CD8-positive, alpha-beta memory T cell (primary cell): ENCODE measurements at regions not wholly inside any gene's neighbourhood (a gene's known extent, or its start where the extent isn't known, plus 50 kb on each side); places are given as distances from the start of the nearest gene placed in this dataset.

Experiments
- CTCF ChIA-PET: fragments of 350-600 bp; sonication (Branson Sonifier 250); formaldehyde crosslinking; loops from one replicate; lab custom pipeline; 2021; ENCODE audit warnings: antibody characterized with exemption; lab: Charles Lee
- POLR2A ChIA-PET: fragments of 350-600 bp; sonication (Branson Sonifier 250); formaldehyde crosslinking; loops from one replicate; lab custom pipeline; 2021; ENCODE audit warnings: antibody characterized with exemption; lab: Charles Lee
- DNase-seq, 5 donors: peaks; one replicate each; pipeline versions ENCODE4 v3.0.0 to v3.0.0-alpha.2; 2020 to 2022; ENCODE audit warnings: mixed read lengths in 1 of 5
- H3K27ac ChIP-seq: one replicate; pipeline ENCODE4 v1.7.0; 2013; ENCODE audit warnings: low read depth, mild to moderate bottlenecking, low read length, moderate library complexity
- H3K27me3 ChIP-seq: 2 replicates; pipeline ENCODE4 v1.7.0; 2013; ENCODE audit warnings: low read length, mild to moderate bottlenecking; ENCODE audit not compliant: insufficient read depth, poor library complexity, severe bottlenecking
- H3K36me3 ChIP-seq: 2 replicates; pipeline ENCODE4 v1.7.0; 2013; ENCODE audit warnings: mild to moderate bottlenecking, low read length, moderate library complexity; ENCODE audit not compliant: insufficient read depth
- H3K4me1 ChIP-seq: 2 replicates; pipeline ENCODE4 v1.7.0; 2013; ENCODE audit warnings: mild to moderate bottlenecking, low read length, moderate library complexity; ENCODE audit not compliant: insufficient read depth
- H3K4me3 ChIP-seq: 2 replicates; pipeline ENCODE4 v1.7.0; 2013; ENCODE audit warnings: mild to moderate bottlenecking, low read length
- H3K9me3 ChIP-seq: 2 replicates; pipeline ENCODE4 v1.7.0; 2013; ENCODE audit warnings: mild to moderate bottlenecking, low read length
- H3K27ac Mint-ChIP-seq, 8 donors: one replicate each; pipeline ENCODE4 v1.8.0; 2020 to 2021; ENCODE audit warnings: mixed read lengths in 8 of 8, mild to moderate bottlenecking in 6 of 8, inconsistent platforms in 3 of 8, moderate library complexity in 3 of 8
- H3K27me3 Mint-ChIP-seq, 2 donors: one replicate each; pipeline ENCODE4 v1.8.0; 2020 to 2021; ENCODE audit warnings: mixed read lengths in 2 of 2, mild to moderate bottlenecking in 1 of 2, moderate library complexity in 1 of 2
- H3K36me3 Mint-ChIP-seq, 3 donors: one replicate each; pipeline ENCODE4 v1.8.0; 2020 to 2021; ENCODE audit warnings: mixed read lengths in 3 of 3, inconsistent platforms in 1 of 3, mild to moderate bottlenecking in 1 of 3
- H3K4me1 Mint-ChIP-seq, 3 donors: one replicate each; pipeline ENCODE4 v1.8.0; 2020 to 2021; ENCODE audit warnings: mixed read lengths in 3 of 3, inconsistent platforms in 1 of 3, mild to moderate bottlenecking in 1 of 3
- H3K4me3 Mint-ChIP-seq, 7 donors: one replicate each; pipeline ENCODE4 v1.8.0; 2020 to 2021; ENCODE audit warnings: mixed read lengths in 7 of 7, mild to moderate bottlenecking in 6 of 7, moderate library complexity in 4 of 7, inconsistent platforms in 2 of 7
- H3K9me3 Mint-ChIP-seq, 5 donors: one replicate each; pipeline ENCODE4 v1.8.0; 2020 to 2022; ENCODE audit warnings: mixed read lengths in 5 of 5, mild to moderate bottlenecking in 3 of 5, moderate library complexity in 2 of 5, inconsistent platforms in 1 of 5

DNA sequence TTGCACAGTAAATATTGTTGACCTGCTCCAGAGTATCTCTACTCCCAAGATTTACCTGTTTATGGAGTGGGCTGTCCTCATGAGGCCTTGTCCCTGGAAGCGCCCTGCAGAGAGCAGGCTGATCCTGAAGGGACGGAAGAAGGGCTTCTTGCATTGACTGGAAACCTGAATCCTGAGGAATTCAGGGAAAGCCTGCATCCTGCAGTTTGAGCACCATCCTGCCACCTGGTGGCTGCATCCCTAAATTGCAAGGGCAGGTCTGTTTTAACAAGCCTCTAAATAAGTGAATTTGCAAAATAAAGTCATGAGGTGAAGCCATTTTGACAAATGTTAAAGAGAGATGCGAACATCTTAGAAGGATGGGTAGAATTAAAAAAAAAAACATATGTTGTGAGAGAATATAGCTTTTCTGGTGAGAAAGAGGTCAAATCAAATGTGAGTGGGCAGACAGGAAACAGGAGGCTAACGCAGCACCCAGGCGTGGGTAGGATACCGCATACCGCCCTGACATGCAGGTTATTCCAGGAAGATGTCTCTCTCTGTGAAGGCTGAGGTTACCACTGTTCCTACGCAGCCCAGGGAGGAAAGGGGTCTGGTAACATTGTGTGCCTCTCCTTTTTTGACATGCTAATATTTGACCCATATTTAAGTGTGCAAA lies 754.9 kb downstream of the RNF144A start:
- Histone ChIP-seq H3K36me3 (no peaks in the 10 kb centered on the region), H3K27me3 (no peaks in the 10 kb centered on the region), H3K4me3 (peak overlapping the region; percentile 13), H3K27ac (no peak overlapping the region), H3K4me1 (peaks cover 21% of the 10 kb centered on the region), H3K9me3 (no peaks in the 10 kb centered on the region)
- ChIA-PET POLR2A (interaction anchor here (0.9 kb wide), 1 partner anchor 105 kb away, joined by 3 read pairs; no protein-coding TSS in a partner anchor), CTCF (interaction anchor here (0.7 to 4.4 kb wide), 22 partner anchors 8 to 1010 kb away, joined by 3 to 32 read pairs (median 4); partner anchors contain the start of gene ID2)
- peaks cover 0 to 10% (median 4%) of the 10 kb centered on the region in 3 donors for H3K36me3 Mint-ChIP-seq
- H3K9me3 Mint-ChIP-seq = peaks cover 0 to 3% (median 0%) of the 10 kb centered on the region in 5 donors
- peak overlapping the region; percentile 1 to 79 (median 70) for H3K4me3 Mint-ChIP-seq
- DNase-seq = peak; percentile 13 to 63 (median 53)
- H3K4me1 Mint-ChIP-seq = peaks cover 26 to 39% (median 32%) of the 10 kb centered on the region in 3 donors
- H3K27ac Mint-ChIP-seq = peak overlapping the region; percentile 43 to 93 (median 89)
- no peaks in the 10 kb centered on the region for H3K27me3 Mint-ChIP-seq

DNA sequence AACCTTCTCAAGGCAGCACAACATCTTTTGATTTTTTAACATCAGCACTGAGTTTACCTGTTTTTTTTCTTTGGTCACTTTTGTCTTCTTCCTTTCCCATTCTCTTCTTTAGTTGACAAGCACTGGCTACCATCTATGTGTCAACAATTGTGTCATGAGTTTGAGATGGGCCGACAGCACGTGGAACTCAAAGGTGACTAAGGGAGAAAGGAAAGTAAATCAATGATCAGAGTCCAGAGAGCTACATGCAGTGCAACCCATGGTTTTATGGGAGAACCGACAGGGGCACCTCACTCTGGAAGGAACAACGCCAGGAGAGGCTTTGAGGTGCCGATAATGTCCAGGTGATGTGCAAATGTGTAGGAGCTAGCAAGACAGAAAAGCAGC lies 755.5 kb downstream of the RNF144A start:
- H3K27ac Mint-ChIP-seq = peak overlapping the region; percentile 11 to 93 (median 88)
- H3K4me3 Mint-ChIP-seq = peak overlapping the region in 6 of 7 donors; percentile 52 to 79 (median 69)
- peaks cover 0 to 3% (median 0%) of the 10 kb centered on the region in 5 donors for H3K9me3 Mint-ChIP-seq
- H3K36me3 ChIP-seq = no peaks in the 10 kb centered on the region
- DNase-seq = no peak
- ChIA-PET CTCF (interaction anchor here (0.7 to 4.4 kb wide), 14 partner anchors 9 to 1010 kb away, joined by 3 to 32 read pairs (median 5); partner anchors contain the start of gene ID2), POLR2A (interaction anchor here (0.9 kb wide), 1 partner anchor 105 kb away, joined by 3 read pairs; no protein-coding TSS in a partner anchor)
- H3K27me3 ChIP-seq = no peaks in the 10 kb centered on the region
- no peaks in the 10 kb centered on the region for H3K9me3 ChIP-seq
- H3K4me3 ChIP-seq = peak overlapping the region; percentile 13
- H3K36me3 Mint-ChIP-seq = peaks cover 0 to 10% (median 4%) of the 10 kb centered on the region in 3 donors
- no peaks in the 10 kb centered on the region for H3K27me3 Mint-ChIP-seq
- no peak overlapping the region for H3K27ac ChIP-seq
- H3K4me1 ChIP-seq = peaks cover 21% of the 10 kb centered on the region
- peaks cover 26 to 39% (median 32%) of the 10 kb centered on the region in 3 donors for H3K4me1 Mint-ChIP-seq

DNA sequence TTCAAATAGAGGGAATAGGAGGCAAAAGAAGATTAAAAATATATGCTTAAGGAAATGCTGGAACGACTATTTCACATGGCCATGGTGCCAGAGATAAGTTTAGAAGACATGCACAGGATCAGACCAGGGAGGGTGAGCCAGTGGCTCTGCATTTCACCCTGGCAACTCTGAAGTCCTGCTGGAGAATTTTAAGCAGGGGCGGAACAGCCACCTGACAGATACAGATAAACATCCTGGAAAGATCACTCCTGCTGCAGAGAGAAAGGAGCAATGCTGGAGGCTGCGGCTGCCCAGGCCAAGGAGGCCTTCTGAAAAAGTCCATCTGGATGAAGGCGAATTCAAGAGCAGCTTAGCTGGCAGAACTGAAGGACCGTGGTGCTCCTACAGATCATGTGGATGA lies 755.9 kb downstream of the RNF144A start:
- Histone ChIP-seq H3K9me3 (no peaks in the 10 kb centered on the region), H3K27ac (no peak overlapping the region), H3K4me1 (peaks cover 21% of the 10 kb centered on the region), H3K36me3 (no peaks in the 10 kb centered on the region), H3K27me3 (no peaks in the 10 kb centered on the region), H3K4me3 (no peak overlapping the region)
- H3K27ac Mint-ChIP-seq = peak overlapping the region; percentile 43 to 93 (median 88)
- H3K9me3 Mint-ChIP-seq = peaks cover 0 to 3% (median 0%) of the 10 kb centered on the region in 5 donors
- H3K4me3 Mint-ChIP-seq = peak overlapping the region in 4 of 7 donors; percentile 52 to 74 (median 62)
- peaks cover 26 to 39% (median 32%) of the 10 kb centered on the region in 3 donors for H3K4me1 Mint-ChIP-seq
- POLR2A ChIA-PET = interaction anchor here (0.9 kb wide), 1 partner anchor 106 kb away, joined by 3 read pairs; no protein-coding TSS in a partner anchor
- peaks cover 0 to 10% (median 4%) of the 10 kb centered on the region in 3 donors for H3K36me3 Mint-ChIP-seq
- DNase-seq = no peak
- no peaks in the 10 kb centered on the region for H3K27me3 Mint-ChIP-seq
- CTCF ChIA-PET = interaction anchor here (1.3 to 4.4 kb wide), 6 partner anchors 17 to 1009 kb away, joined by 4 to 32 read pairs (median 8); partner anchors contain the start of gene ID2

DNA sequence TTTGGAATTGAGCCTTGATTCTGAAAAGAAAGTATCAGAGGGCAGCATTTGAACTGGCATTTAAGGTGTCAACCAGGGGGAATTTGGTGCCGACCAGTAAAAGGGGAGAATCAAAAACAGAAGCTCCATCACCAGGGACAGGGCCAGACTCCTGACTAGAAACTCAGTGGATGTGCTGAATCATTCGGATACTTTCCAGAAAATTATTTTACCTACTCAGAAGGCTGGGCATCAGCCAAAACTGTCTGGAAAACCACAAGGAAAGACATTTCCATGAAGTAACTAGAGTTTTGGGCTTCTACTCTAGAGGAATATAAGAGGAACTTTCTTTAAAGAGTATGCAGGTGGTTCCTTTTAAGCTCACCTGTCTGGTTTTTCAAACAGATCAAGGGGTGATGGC lies 756.6 kb downstream of the RNF144A start:
- Histone ChIP-seq H3K27me3 (no peaks in the 10 kb centered on the region), H3K36me3 (no peaks in the 10 kb centered on the region), H3K27ac (no peak overlapping the region), H3K4me3 (no peak overlapping the region), H3K9me3 (no peaks in the 10 kb centered on the region), H3K4me1 (peaks cover 21% of the 10 kb centered on the region)
- H3K4me3 Mint-ChIP-seq = no peak overlapping the region
- POLR2A ChIA-PET = interaction anchor here (0.5 kb wide), 1 partner anchor 871 kb away, joined by 4 read pairs; no protein-coding TSS in a partner anchor
- peaks cover 0 to 10% (median 4%) of the 10 kb centered on the region in 3 donors for H3K36me3 Mint-ChIP-seq
- peak overlapping the region in 2 of 8 donors; percentile 28 to 36 for H3K27ac Mint-ChIP-seq
- no peak for DNase-seq
- H3K4me1 Mint-ChIP-seq = peaks cover 26 to 39% (median 32%) of the 10 kb centered on the region in 3 donors
- H3K27me3 Mint-ChIP-seq = no peaks in the 10 kb centered on the region
- peaks cover 0 to 3% (median 0%) of the 10 kb centered on the region in 5 donors for H3K9me3 Mint-ChIP-seq
- CTCF ChIA-PET = interaction anchor here (4.4 kb wide), 1 partner anchor 246 kb away, joined by 32 read pairs; no protein-coding TSS in a partner anchor

DNA sequence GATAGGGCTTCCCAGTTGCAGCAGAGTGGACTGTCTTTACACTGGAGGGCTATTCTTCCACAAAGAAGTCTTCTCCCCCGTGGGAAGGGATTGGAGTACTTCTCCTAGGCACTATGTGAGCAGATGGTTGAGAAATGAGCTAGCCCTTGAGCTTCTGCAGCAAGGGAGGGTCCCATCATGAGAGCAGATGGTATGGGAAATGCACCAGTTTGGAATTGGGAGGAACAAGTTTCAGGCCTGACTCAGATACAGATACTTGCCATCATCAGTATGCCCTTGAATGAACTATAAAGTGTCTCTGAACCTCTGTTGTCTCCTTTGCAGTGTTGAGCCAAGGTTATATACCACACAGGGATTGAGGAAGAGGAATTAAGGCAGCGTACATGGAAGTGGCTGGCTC lies 757.4 kb downstream of the RNF144A start:
- H3K4me1 Mint-ChIP-seq = peaks cover 26 to 39% (median 37%) of the 10 kb centered on the region in 3 donors
- POLR2A ChIA-PET = no interaction called here

DNA sequence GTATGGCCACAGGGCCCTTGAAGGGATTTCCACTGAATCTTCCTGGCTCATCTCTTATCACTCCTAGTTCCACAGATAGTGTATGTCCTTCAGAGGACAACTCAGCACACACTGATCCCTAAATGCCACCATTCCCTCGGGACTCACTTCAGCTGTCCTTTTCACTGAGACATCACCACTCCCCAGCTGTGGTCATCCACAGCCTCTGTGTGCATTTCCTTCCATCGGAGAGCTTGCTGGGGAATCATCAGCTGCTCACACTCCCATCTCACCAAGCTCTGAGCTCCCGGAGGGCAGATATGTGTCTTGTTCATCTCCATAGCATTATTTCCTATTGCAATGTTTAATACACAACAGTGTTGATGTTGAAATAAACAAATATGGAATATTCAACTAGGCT lies 759.5 kb downstream of the RNF144A start:
- no peak for DNase-seq

More for the DNA sequence above, 757.4 kb downstream of the RNF144A start:
- CTCF ChIA-PET = interaction anchor here (0.8 to 4.4 kb wide), 2 partner anchors 38 to 247 kb away, joined by 3 to 32 read pairs; no protein-coding TSS in a partner anchor
- Histone ChIP-seq H3K4me1 (peaks cover 21% of the 10 kb centered on the region), H3K27ac (no peak overlapping the region), H3K36me3 (no peaks in the 10 kb centered on the region), H3K9me3 (no peaks in the 10 kb centered on the region), H3K4me3 (no peak overlapping the region), H3K27me3 (no peaks in the 10 kb centered on the region)
- Mint-ChIP-seq H3K27ac (peak overlapping the region in 5 of 8 donors; percentile 14 to 55 (median 27)), H3K4me3 (no peak overlapping the region), H3K36me3 (peaks cover 0 to 10% (median 4%) of the 10 kb centered on the region in 3 donors), H3K27me3 (no peaks in the 10 kb centered on the region), H3K9me3 (peaks cover 0 to 3% (median 0%) of the 10 kb centered on the region in 5 donors)
- DNase-seq = no peak

DNA sequence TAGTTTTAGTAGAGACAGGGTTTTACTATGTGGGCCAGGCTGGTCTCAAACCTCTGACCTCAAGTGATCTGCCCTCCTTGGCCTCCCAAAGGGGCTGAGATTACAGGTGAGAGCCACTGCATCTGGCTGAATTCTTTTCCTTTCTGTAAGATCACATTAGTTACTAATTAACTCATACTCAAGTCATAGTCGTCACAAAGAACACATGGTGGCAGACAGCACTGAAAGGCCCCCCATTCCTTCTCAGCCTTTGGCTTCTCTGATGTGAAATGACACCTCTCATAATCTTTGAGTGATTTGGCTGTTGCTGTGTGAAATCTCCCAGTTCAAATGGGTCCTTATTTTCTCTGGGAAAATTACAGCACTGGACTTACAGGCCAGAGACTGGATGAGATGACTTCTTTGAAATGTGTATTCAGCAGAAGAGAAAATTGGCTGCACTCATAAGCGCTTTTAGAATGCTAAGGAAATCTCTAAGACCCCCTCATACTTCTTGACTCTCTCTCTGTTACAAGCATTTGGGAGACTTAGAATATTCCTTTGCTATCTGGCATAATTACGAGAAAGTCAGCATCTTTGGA lies 764.8 kb downstream of the RNF144A start:
- Mint-ChIP-seq H3K4me1 (peaks cover 0 to 4% (median 0%) of the 10 kb centered on the region in 3 donors), H3K36me3 (no peaks in the 10 kb centered on the region), H3K27ac (peak overlapping the region in 2 of 8 donors; percentile 42 to 49), H3K9me3 (no peaks in the 10 kb centered on the region), H3K27me3 (no peaks in the 10 kb centered on the region), H3K4me3 (no peak overlapping the region)
- H3K27ac ChIP-seq = no peak overlapping the region
- no peak overlapping the region for H3K4me3 ChIP-seq
- CTCF ChIA-PET = interaction anchor here (2.6 kb wide), 1 partner anchor 10 kb away, joined by 7 read pairs; no protein-coding TSS in a partner anchor
- H3K27me3 ChIP-seq = no peaks in the 10 kb centered on the region
- no peaks in the 10 kb centered on the region for H3K36me3 ChIP-seq
- POLR2A ChIA-PET = no interaction called here
- no peaks in the 10 kb centered on the region for H3K4me1 ChIP-seq
- H3K9me3 ChIP-seq = no peaks in the 10 kb centered on the region
- DNase-seq = no peak

More for the DNA sequence above, 759.5 kb downstream of the RNF144A start:
- H3K9me3 ChIP-seq = no peaks in the 10 kb centered on the region
- CTCF ChIA-PET = interaction anchor here (1.0 kb wide), 1 partner anchor 249 kb away, joined by 3 read pairs; no protein-coding TSS in a partner anchor
- H3K36me3 ChIP-seq = no peaks in the 10 kb centered on the region
- peaks cover 15 to 20% (median 20%) of the 10 kb centered on the region in 3 donors for H3K4me1 Mint-ChIP-seq
- no peak overlapping the region for H3K27ac ChIP-seq
- peaks cover 0 to 3% (median 0%) of the 10 kb centered on the region in 5 donors for H3K9me3 Mint-ChIP-seq
- H3K4me3 ChIP-seq = no peak overlapping the region
- H3K4me1 ChIP-seq = peaks cover 14% of the 10 kb centered on the region
- no peaks in the 10 kb centered on the region for H3K27me3 ChIP-seq
- peaks cover 0 to 10% (median 2%) of the 10 kb centered on the region in 3 donors for H3K36me3 Mint-ChIP-seq
- no peak overlapping the region for H3K4me3 Mint-ChIP-seq
- POLR2A ChIA-PET = no interaction called here
- peak overlapping the region in 2 of 8 donors; percentile 9 to 49 for H3K27ac Mint-ChIP-seq
- H3K27me3 Mint-ChIP-seq = no peaks in the 10 kb centered on the region
